Astrocyte (in vitro differentiated cells and primary cell): ENCODE measurements at regions not wholly inside any gene's neighbourhood (a gene's known extent, or its start where the extent isn't known, plus 50 kb on each side); places are given as distances from the start of the nearest gene placed in this dataset.

Experiments used
- DNase-seq: peaks from one replicate; pipeline ENCODE4 v3.0.0-alpha.2; 2010; ENCODE audit warnings: low read depth
- FAIRE-seq: peaks from 2 replicates; lab custom pipeline; 2011; peaks lifted over from hg19 to GRCh38; lab: Jason Lieb, UNC
- H2AFZ ChIP-seq: 2 replicates; pipeline ENCODE4 v1.6.0; 2012; ENCODE audit warnings: low read depth, low read length, inconsistent platforms
- H3K27ac ChIP-seq: 2 replicates; pipeline ENCODE4 v1.5.1; 2011; ENCODE audit warnings: low read depth, low read length, inconsistent platforms
- H3K27me3 ChIP-seq: 2 replicates; pipeline ENCODE4 v1.6.0; 2011; ENCODE audit warnings: low read length, inconsistent platforms; ENCODE audit not compliant: insufficient read depth
- H3K36me3 ChIP-seq: 2 replicates; pipeline ENCODE4 v1.5.1; 2011; ENCODE audit warnings: low read length, inconsistent platforms; ENCODE audit not compliant: insufficient read depth
- H3K4me1 ChIP-seq: 2 replicates; pipeline ENCODE4 v1.5.1; 2011; ENCODE audit warnings: low read length, inconsistent platforms; ENCODE audit not compliant: insufficient read depth
- H3K4me2 ChIP-seq: 2 replicates; pipeline ENCODE4 v1.6.0; 2012; ENCODE audit warnings: low read length, inconsistent platforms
- H3K4me3 ChIP-seq: 2 replicates; pipeline ENCODE4 v1.5.1; 2011; ENCODE audit warnings: low read depth, mild to moderate bottlenecking, low read length, inconsistent platforms; ENCODE audit not compliant: insufficient read depth
- H3K79me2 ChIP-seq: 2 replicates; pipeline ENCODE4 v1.6.0; 2012; ENCODE audit warnings: mild to moderate bottlenecking, low read length, inconsistent platforms; ENCODE audit not compliant: insufficient read depth
- H3K9ac ChIP-seq: 2 replicates; pipeline ENCODE4 v1.6.0; 2012; ENCODE audit warnings: mild to moderate bottlenecking, low read length, inconsistent platforms
- H3K9me3 ChIP-seq: 2 replicates; pipeline ENCODE4 v1.5.1; 2012; ENCODE audit warnings: low read depth, mild to moderate bottlenecking, low read length, inconsistent platforms; ENCODE audit not compliant: insufficient read depth
- H4K20me1 ChIP-seq: 2 replicates; pipeline ENCODE4 v1.6.0; 2012; ENCODE audit warnings: low read length, inconsistent platforms; ENCODE audit not compliant: insufficient read depth
- H3K27ac Mint-ChIP-seq: one replicate; pipeline ENCODE4 v1.8.0; 2021; ENCODE audit warnings: mild to moderate bottlenecking, mixed read lengths; ENCODE audit not compliant: unreplicated experiment
- H3K27me3 Mint-ChIP-seq: one replicate; pipeline ENCODE4 v1.8.0; 2021; ENCODE audit warnings: low read depth, mixed read lengths; ENCODE audit not compliant: unreplicated experiment
- H3K36me3 Mint-ChIP-seq: one replicate; pipeline ENCODE4 v1.8.0; 2021; ENCODE audit warnings: low read depth, mixed read lengths; ENCODE audit not compliant: unreplicated experiment
- H3K4me1 Mint-ChIP-seq: one replicate; pipeline ENCODE4 v1.8.0; 2021; ENCODE audit warnings: low read depth, mixed read lengths; ENCODE audit not compliant: unreplicated experiment
- H3K4me3 Mint-ChIP-seq: one replicate; pipeline ENCODE4 v1.8.0; 2021; ENCODE audit warnings: mild to moderate bottlenecking, moderate library complexity, mixed read lengths; ENCODE audit not compliant: unreplicated experiment
- H3K9me3 Mint-ChIP-seq: one replicate; pipeline ENCODE4 v1.8.0; 2021; ENCODE audit warnings: mild to moderate bottlenecking, mixed read lengths; ENCODE audit not compliant: unreplicated experiment
- EZH2 ChIP-seq: IDR thresholded peaks from 2 replicates; pipeline ENCODE4 v1.6.1; 2012; ENCODE audit warnings: mild to moderate bottlenecking, low read length, inconsistent platforms; ENCODE audit not compliant: insufficient read depth
- TF ChIP-seq, protein P1 (sequence below): IDR thresholded peaks from 2 replicates; pipeline ENCODE4 v1.5.1; 2011; ENCODE audit warnings: low read depth, mild to moderate bottlenecking, inconsistent platforms, low read length, moderate library complexity; ENCODE audit not compliant: insufficient read depth

- TF ChIP-seq EZH2, result no peak
- TF ChIP-seq, protein P1, sequence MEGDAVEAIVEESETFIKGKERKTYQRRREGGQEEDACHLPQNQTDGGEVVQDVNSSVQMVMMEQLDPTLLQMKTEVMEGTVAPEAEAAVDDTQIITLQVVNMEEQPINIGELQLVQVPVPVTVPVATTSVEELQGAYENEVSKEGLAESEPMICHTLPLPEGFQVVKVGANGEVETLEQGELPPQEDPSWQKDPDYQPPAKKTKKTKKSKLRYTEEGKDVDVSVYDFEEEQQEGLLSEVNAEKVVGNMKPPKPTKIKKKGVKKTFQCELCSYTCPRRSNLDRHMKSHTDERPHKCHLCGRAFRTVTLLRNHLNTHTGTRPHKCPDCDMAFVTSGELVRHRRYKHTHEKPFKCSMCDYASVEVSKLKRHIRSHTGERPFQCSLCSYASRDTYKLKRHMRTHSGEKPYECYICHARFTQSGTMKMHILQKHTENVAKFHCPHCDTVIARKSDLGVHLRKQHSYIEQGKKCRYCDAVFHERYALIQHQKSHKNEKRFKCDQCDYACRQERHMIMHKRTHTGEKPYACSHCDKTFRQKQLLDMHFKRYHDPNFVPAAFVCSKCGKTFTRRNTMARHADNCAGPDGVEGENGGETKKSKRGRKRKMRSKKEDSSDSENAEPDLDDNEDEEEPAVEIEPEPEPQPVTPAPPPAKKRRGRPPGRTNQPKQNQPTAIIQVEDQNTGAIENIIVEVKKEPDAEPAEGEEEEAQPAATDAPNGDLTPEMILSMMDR, result no peak
- H3K36me3 Mint-ChIP-seq, result no peaks in the 10 kb centered on the region
- no peak overlapping the region for H2AFZ ChIP-seq
- H3K9ac ChIP-seq, result no peak overlapping the region
- FAIRE-seq, result no peak
- H3K4me1 ChIP-seq, result peaks cover 2% of the 10 kb centered on the region
- H3K79me2 ChIP-seq, result no peaks in the 10 kb centered on the region
- H3K27ac Mint-ChIP-seq, result no peak overlapping the region
- H3K4me2 ChIP-seq, result no peak overlapping the region
- no peaks in the 10 kb centered on the region for H3K36me3 ChIP-seq
- H3K27ac ChIP-seq, result no peak overlapping the region
- no peaks in the 10 kb centered on the region for H3K9me3 Mint-ChIP-seq
- H3K4me3 Mint-ChIP-seq, result no peak overlapping the region
- DNase-seq, result no peak
- H4K20me1 ChIP-seq, result no peaks in the 10 kb centered on the region
- H3K9me3 ChIP-seq, result no peaks in the 10 kb centered on the region
- H3K4me1 Mint-ChIP-seq, result no peaks in the 10 kb centered on the region
- no peak overlapping the region for H3K4me3 ChIP-seq
- H3K27me3 Mint-ChIP-seq, result peaks cover 2% of the 10 kb centered on the region
- H3K27me3 ChIP-seq, result no peaks in the 10 kb centered on the region
Measured at GRCh38 chr2:103780088-103780702, 1018.4 kb downstream of the TMEM182 start.

- Mint-ChIP-seq H3K4me1 (no peaks in the 10 kb centered on the region), H3K9me3 (no peaks in the 10 kb centered on the region), H3K27ac (no peak overlapping the region), H3K36me3 (no peaks in the 10 kb centered on the region), H3K4me3 (no peak overlapping the region), H3K27me3 (peaks cover 2% of the 10 kb centered on the region)
- no peak for DNase-seq
- H3K9me3 ChIP-seq, result no peaks in the 10 kb centered on the region
- H3K4me2 ChIP-seq, result no peak overlapping the region
- H3K79me2 ChIP-seq, result no peaks in the 10 kb centered on the region
- no peaks in the 10 kb centered on the region for H3K36me3 ChIP-seq
- H3K9ac ChIP-seq, result no peak overlapping the region
- peaks cover 2% of the 10 kb centered on the region for H3K4me1 ChIP-seq
- H2AFZ ChIP-seq, result no peak overlapping the region
- H3K27me3 ChIP-seq, result no peaks in the 10 kb centered on the region
- no peaks in the 10 kb centered on the region for H4K20me1 ChIP-seq
- no peak for FAIRE-seq
- no peak overlapping the region for H3K4me3 ChIP-seq
- H3K27ac ChIP-seq, result no peak overlapping the region
- TF ChIP-seq, protein P1, result no peak
- no peak for TF ChIP-seq EZH2
Measured at GRCh38 chr2:103781313-103781712, 1019.5 kb downstream of the TMEM182 start.

DNA sequence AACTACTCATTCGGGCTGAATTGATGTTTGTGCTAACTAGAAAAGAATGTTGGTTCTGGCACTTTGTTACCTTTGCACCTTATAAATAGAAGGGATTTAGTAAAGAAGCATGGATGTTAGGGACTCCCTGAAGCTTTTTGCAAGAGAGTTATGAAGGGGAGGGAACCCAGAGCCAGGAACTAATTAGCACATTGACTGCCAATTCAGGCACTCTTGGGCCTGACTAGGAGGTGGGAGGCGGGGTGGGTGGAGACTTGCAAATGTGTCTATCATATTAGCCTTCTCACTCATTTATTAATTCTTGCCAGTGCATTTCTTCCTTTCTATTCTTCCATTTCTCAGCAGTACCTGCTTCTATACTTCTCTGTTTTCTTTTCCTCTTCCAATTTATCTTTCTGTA, 1022.4 kb downstream of the TMEM182 start:
- H4K20me1 ChIP-seq, result no peaks in the 10 kb centered on the region
- no peaks in the 10 kb centered on the region for H3K27me3 ChIP-seq
- Mint-ChIP-seq H3K36me3 (no peaks in the 10 kb centered on the region), H3K4me3 (no peak overlapping the region), H3K27me3 (peaks cover 2% of the 10 kb centered on the region), H3K9me3 (no peaks in the 10 kb centered on the region), H3K4me1 (peaks cover 8% of the 10 kb centered on the region), H3K27ac (no peak overlapping the region)
- H3K4me3 ChIP-seq, result no peak overlapping the region
- no peaks in the 10 kb centered on the region for H3K36me3 ChIP-seq
- H3K79me2 ChIP-seq, result no peaks in the 10 kb centered on the region
- H3K4me1 ChIP-seq, result peaks cover 6% of the 10 kb centered on the region
- no peak overlapping the region for H2AFZ ChIP-seq
- TF ChIP-seq, protein P1, result no peak
- TF ChIP-seq EZH2, result no peak
- H3K9me3 ChIP-seq, result no peaks in the 10 kb centered on the region
- H3K4me2 ChIP-seq, result peak overlapping the region; percentile 49
- DNase-seq (no peak), FAIRE-seq (no peak)
- H3K9ac ChIP-seq, result no peak overlapping the region
- H3K27ac ChIP-seq, result no peak overlapping the region
